H9 (cell line): ENCODE measurements at regions not wholly inside any gene's neighbourhood (a gene's known extent, or its start where the extent isn't known, plus 50 kb on each side); places are given as distances from the start of the nearest gene placed in this dataset.

Experiments
- DNase-seq: peaks from one replicate; pipeline ENCODE4 v3.0.0-alpha.2; 2017
- H2AFZ ChIP-seq: one replicate; pipeline ENCODE4 v1.6.1; 2013; ENCODE audit warnings: mild to moderate bottlenecking, low read length, control low read depth, moderate library complexity
- H2AK5ac ChIP-seq: 2 replicates; pipeline ENCODE4 v1.6.1; 2013; ENCODE audit warnings: low read length, control low read depth, mixed read lengths; ENCODE audit not compliant: insufficient read length
- H2BK120ac ChIP-seq: one replicate; pipeline ENCODE4 v1.6.1; 2013; ENCODE audit warnings: low read depth, mild to moderate bottlenecking, low read length, control low read depth, inconsistent platforms; ENCODE audit not compliant: poor library complexity, severe bottlenecking
- H2BK12ac ChIP-seq: 2 replicates; pipeline ENCODE4 v1.6.1; 2013; ENCODE audit warnings: low read length, control low read depth, mixed read lengths, low read depth; ENCODE audit not compliant: insufficient read length
- H2BK15ac ChIP-seq: 2 replicates; pipeline ENCODE4 v1.6.1; 2013; ENCODE audit warnings: low read depth, low read length, control low read depth
- H2BK20ac ChIP-seq: one replicate; pipeline ENCODE4 v1.6.1; 2013; ENCODE audit warnings: low read depth, mild to moderate bottlenecking, low read length, control low read depth, inconsistent platforms; ENCODE audit not compliant: poor library complexity, severe bottlenecking
- H2BK5ac ChIP-seq: 2 replicates; pipeline ENCODE4 v1.6.1; 2013; ENCODE audit warnings: low read length, control low read depth, mixed read lengths; ENCODE audit not compliant: insufficient read length
- H3K14ac ChIP-seq: 2 replicates; pipeline ENCODE4 v1.6.1; 2013; ENCODE audit warnings: low read length, control low read depth; ENCODE audit not compliant: insufficient read depth
- H3K18ac ChIP-seq: 2 replicates; pipeline ENCODE4 v1.6.1; 2013; ENCODE audit warnings: low read depth, mild to moderate bottlenecking, mixed read lengths, low read length, control low read depth; ENCODE audit not compliant: insufficient read length
- H3K23ac ChIP-seq: 2 replicates; pipeline ENCODE4 v1.6.1; 2013; ENCODE audit warnings: low read length, control low read depth, mixed read lengths, low read depth; ENCODE audit not compliant: insufficient read length
- H3K23me2 ChIP-seq: 2 replicates; pipeline ENCODE4 v1.6.1; 2013; ENCODE audit warnings: low read depth, mild to moderate bottlenecking, mixed read lengths, low read length, control low read depth; ENCODE audit not compliant: insufficient read length, poor library complexity, severe bottlenecking
- H3K27ac ChIP-seq: 2 replicates; pipeline ENCODE4 v1.5.1; 2013; ENCODE audit warnings: low read length, control low read depth, mixed read lengths, low read depth; ENCODE audit not compliant: insufficient read length
- H3K27me3 ChIP-seq: 2 replicates; pipeline ENCODE4 v1.6.1; 2013; ENCODE audit warnings: low read length, control low read depth, inconsistent platforms; ENCODE audit not compliant: insufficient read depth
- H3K4ac ChIP-seq: 2 replicates; pipeline ENCODE4 v1.6.1; 2013; ENCODE audit warnings: low read depth, mild to moderate bottlenecking, control low read depth, inconsistent platforms, low read length, moderate library complexity
- H3K4me1 ChIP-seq: 2 replicates; pipeline ENCODE4 v1.6.1; 2013; ENCODE audit warnings: low read length, control low read depth, inconsistent platforms; ENCODE audit not compliant: insufficient read depth
- H3K4me2 ChIP-seq: 2 replicates; pipeline ENCODE4 v1.6.1; 2013; ENCODE audit warnings: low read length, control low read depth, mixed read lengths; ENCODE audit not compliant: insufficient read length, insufficient read depth
- H3K56ac ChIP-seq: 2 replicates; pipeline ENCODE4 v1.6.1; 2013; ENCODE audit warnings: low read depth, mild to moderate bottlenecking, mixed read lengths, low read length, control low read depth; ENCODE audit not compliant: insufficient read length
- H3K79me1 ChIP-seq: 2 replicates; pipeline ENCODE4 v1.6.1; 2013; ENCODE audit warnings: low read depth, mild to moderate bottlenecking, moderate library complexity, low read length, control low read depth, inconsistent platforms; ENCODE audit not compliant: insufficient read depth, poor library complexity, severe bottlenecking
- H3K79me2 ChIP-seq: 2 replicates; pipeline ENCODE4 v1.6.1; 2013; ENCODE audit warnings: low read length, control low read depth, inconsistent platforms; ENCODE audit not compliant: insufficient read depth
- H3K9ac ChIP-seq: 2 replicates; pipeline ENCODE4 v1.6.1; 2013; ENCODE audit warnings: low read length, control low read depth, mixed read lengths; ENCODE audit not compliant: insufficient read length; ENCODE audit errors: extremely low read depth
- H3K9me3 ChIP-seq: one replicate; pipeline ENCODE4 v1.6.1; 2013; ENCODE audit warnings: low read depth, low read length, inconsistent platforms; ENCODE audit not compliant: control insufficient read depth
- H3T11ph ChIP-seq: one replicate; pipeline ENCODE4 v1.6.1; 2013; ENCODE audit warnings: mild to moderate bottlenecking, low read length, control low read depth, inconsistent platforms
- H4K20me1 ChIP-seq: one replicate; pipeline ENCODE4 v1.6.1; 2013; ENCODE audit not compliant: control insufficient read depth, insufficient read length, insufficient read depth
- H4K5ac ChIP-seq: 2 replicates; pipeline ENCODE4 v1.6.1; 2013; ENCODE audit warnings: low read depth, mild to moderate bottlenecking, mixed read lengths, low read length, control low read depth; ENCODE audit not compliant: insufficient read length
- H4K8ac ChIP-seq: replicated peaks from 2 replicates; pipeline ENCODE4 v1.6.1; 2013; ENCODE audit warnings: low read length, control low read depth, mixed read lengths, low read depth; ENCODE audit not compliant: insufficient read length
- H4K91ac ChIP-seq: 2 replicates; pipeline ENCODE4 v1.6.1; 2013; ENCODE audit warnings: low read depth, mild to moderate bottlenecking, moderate library complexity, mixed read lengths, low read length, control low read depth; ENCODE audit not compliant: insufficient read length
- H3K27ac Mint-ChIP-seq, 3 experiments: 2 replicates in 2 of 3; 3 replicates in 1 of 3; pipeline ENCODE4 v1.8.0; 2020 to 2021; ENCODE audit warnings: mixed read lengths in 3 of 3, mild to moderate bottlenecking in 1 of 3, moderate library complexity in 1 of 3
- H3K27me3 Mint-ChIP-seq: 2 replicates; pipeline ENCODE4 v1.8.0; 2021; ENCODE audit warnings: low read depth, mild to moderate bottlenecking, moderate library complexity, mixed read lengths
- H3K36me3 Mint-ChIP-seq, 3 experiments: 2 replicates in 2 of 3; 3 replicates in 1 of 3; pipeline ENCODE4 v1.8.0; 2020 to 2021; ENCODE audit warnings: low read depth in 3 of 3, mixed read lengths in 3 of 3; ENCODE audit not compliant: insufficient read depth in 1 of 3
- H3K4me1 Mint-ChIP-seq, 2 experiments: 2 replicates each; pipeline ENCODE4 v1.8.0; 2020; ENCODE audit warnings: mixed read lengths in 2 of 2
- H3K4me3 Mint-ChIP-seq, 2 experiments: 2 replicates in 1 of 2; 3 replicates in 1 of 2; pipeline ENCODE4 v1.8.0; 2020 to 2021; ENCODE audit warnings: mild to moderate bottlenecking in 2 of 2, mixed read lengths in 2 of 2, moderate library complexity in 1 of 2
- H3K9me3 Mint-ChIP-seq, 2 experiments: 2 replicates in 1 of 2; 3 replicates in 1 of 2; pipeline ENCODE4 v1.8.0; 2020; ENCODE audit warnings: mild to moderate bottlenecking in 2 of 2, mixed read lengths in 2 of 2, moderate library complexity in 1 of 2
- CTCF ChIP-seq: fragments of 200-600 bp; sonication (generic); conservative IDR thresholded peaks from 3 replicates; pipeline ENCODE4 v1.8.0; 2021; ENCODE audit warnings: antibody characterized with exemption, mild to moderate bottlenecking
- WGBS: extraction: QIAGEN DNeasy Blood & Tissue Kit; methylation state at CpG from one replicate; pipeline ENCODE4 v1.1.7; 2013; ENCODE audit warnings: missing lambda C conversion rate, low lambda C conversion rate, mixed read lengths; ENCODE audit not compliant: insufficient read length; ENCODE audit errors: extremely low coverage; 5-methylcytosine and 5-hydroxymethylcytosine counted together

- Histone ChIP-seq H2AFZ (no peak overlapping the region), H3K4me1 (no peaks in the 10 kb centered on the region), H3K23ac (no peak overlapping the region), H3K27me3 (no peaks in the 10 kb centered on the region), H3K27ac (no peak overlapping the region), H3K18ac (no peak overlapping the region), H3K4me2 (no peak overlapping the region), H2AK5ac (no peak overlapping the region), H4K5ac (no peak overlapping the region), H2BK12ac (no peak overlapping the region), H4K8ac (no peak overlapping the region), H3K23me2 (no peaks in the 10 kb centered on the region), H3K4ac (no peak overlapping the region), H2BK20ac (no peak overlapping the region), H4K20me1 (no peaks in the 10 kb centered on the region), H2BK5ac (no peak overlapping the region), H3K79me2 (no peaks in the 10 kb centered on the region), H3K9me3 (no peaks in the 10 kb centered on the region), H3K9ac (no peak overlapping the region), H3T11ph (no peak overlapping the region), H2BK120ac (no peak overlapping the region), H2BK15ac (no peak overlapping the region), H3K14ac (no peak overlapping the region), H4K91ac (no peak overlapping the region), H3K79me1 (no peaks in the 10 kb centered on the region), H3K56ac (no peak overlapping the region)
- Mint-ChIP-seq H3K36me3 (no peaks in the 10 kb centered on the region), H3K9me3 (no peaks in the 10 kb centered on the region), H3K27me3 (no peaks in the 10 kb centered on the region), H3K4me1 (peaks cover 6 to 7% of the 10 kb centered on the region in 2 experiments), H3K27ac (no peak overlapping the region), H3K4me3 (no peak overlapping the region)
- TF ChIP-seq CTCF: no peak
- DNase-seq: no peak
- no CpG with 5 or more reads among the region's 2 CpGs for WGBS
These were observed 467.2 kb downstream of the KIF4B start for GRCh38 chr5:155480731-155481131.
